Esophagus mucosa (tissue), 1 donor: ENCODE measurements at regions not wholly inside any gene's neighbourhood (a gene's known extent, or its start where the extent isn't known, plus 50 kb on each side); places are given as distances from the start of the nearest gene placed in this dataset.
"Not testable (repeated sequence)": the region's sequence is repeated elsewhere in the genome, so short reads cannot be mapped to it uniquely, and the experiment has no call there.

Experiments
- ATAC-seq: fragments of 200-7000 bp; cut with Tn5 transposase; one replicate; pipeline ENCODE4 v1.9.1; 2020
- donor health status: DM: yes; HTN: yes; CAD: no.

- ATAC-seq = no peak
These were observed 490.9 kb upstream of the CBLB start for GRCh38 chr3:106359692-106360091.

GRCh38 chr3:106360901-106361300, 492.1 kb upstream of the CBLB start:
- not testable (repeated sequence) for ATAC-seq

DNA sequence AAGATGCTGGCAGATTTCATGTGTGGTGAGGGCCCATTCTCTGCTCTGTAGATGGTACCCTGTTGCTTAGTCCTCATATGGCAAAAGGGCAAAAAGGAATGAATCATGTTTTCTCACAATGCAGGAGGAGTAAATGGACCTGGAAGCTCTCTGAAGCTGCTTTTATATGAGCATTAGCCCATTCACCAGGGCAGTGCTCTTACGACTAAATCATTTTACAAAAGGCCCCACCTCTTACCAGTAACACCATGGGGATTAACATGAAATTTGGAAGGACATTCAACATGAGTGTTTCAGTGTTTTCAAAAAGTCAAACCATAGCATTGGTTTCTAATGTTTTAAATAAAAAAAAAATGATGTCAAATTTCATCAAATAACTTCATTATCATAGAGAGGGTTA, 495.7 kb upstream of the CBLB start:
- peak; percentile 32 for ATAC-seq

GRCh38 chr3:106365061-106365691, 496.4 kb upstream of the CBLB start:
- ATAC-seq = no peak

DNA sequence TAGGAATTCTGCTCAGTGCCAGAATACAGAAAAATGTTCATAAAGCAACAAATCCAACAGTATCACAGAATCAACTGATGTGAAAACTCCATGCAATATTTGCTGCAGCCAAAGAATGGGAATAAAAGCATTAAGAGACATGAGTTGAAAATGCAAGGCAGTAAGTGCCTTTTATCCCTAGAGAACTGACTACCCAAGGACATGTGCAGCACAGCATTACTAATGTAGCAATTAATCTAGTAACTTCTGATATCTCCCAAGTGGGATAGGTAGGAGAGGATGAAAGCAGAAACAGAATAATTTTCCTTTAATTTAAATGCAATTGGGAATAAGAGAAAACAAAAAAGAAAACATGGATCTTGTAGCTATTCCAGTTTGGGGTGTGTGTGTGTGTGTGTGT, 497.5 kb upstream of the CBLB start:
- ATAC-seq = no peak

GRCh38 chr3:106367496-106367895, 498.7 kb upstream of the CBLB start:
- no peak for ATAC-seq

- ATAC-seq = no peak
These were observed 502.6 kb upstream of the CBLB start for GRCh38 chr3:106371221-106371970.

- no peak for ATAC-seq
These were observed 503.4 kb upstream of the CBLB start for GRCh38 chr3:106371971-106372805.

DNA sequence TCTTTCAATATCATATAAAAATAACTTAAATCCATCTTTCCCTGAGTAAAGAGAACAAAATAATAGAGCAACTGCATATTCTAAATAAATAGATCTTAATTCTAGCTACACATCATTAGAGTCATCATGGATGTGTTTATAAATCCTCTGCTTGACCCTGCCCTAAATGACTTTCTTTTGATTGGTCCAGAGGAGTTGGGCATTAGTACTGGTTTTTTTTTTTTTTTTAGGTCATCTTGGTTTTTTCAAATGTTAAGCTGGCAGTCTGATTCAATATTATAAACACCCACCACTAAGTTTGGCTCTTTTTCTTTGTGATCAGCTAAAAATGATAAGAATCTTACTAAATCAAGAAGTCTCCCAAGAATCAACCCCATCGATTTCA, 504.0 kb upstream of the CBLB start:
- ATAC-seq = no peak

DNA sequence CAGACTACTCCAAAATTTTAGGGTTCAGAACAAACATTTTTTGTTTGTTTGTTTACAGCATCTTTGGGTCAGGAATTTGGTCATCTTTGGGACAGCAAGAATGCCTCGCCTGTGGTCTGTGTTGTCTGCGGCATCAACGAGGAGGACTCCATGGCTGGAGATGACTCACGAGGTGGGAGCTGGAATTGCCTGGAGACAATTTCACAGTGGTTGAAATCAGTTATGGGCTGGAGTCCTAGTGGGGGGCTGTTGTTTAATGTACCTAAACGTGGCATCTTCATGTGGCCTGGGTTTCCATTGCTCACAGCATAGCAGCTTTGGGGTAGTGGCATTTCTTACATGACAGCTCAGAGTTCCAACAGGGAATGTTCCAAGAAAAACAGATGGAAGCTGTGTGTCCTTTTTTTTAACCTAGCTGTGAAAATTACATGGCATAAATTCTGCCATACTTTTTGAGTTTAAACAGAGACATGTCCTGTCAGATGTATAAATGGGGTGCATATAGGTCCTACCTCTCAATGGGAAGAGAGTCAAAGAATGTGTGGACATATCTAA, 507.3 kb upstream of the CBLB start:
- no peak for ATAC-seq

DNA sequence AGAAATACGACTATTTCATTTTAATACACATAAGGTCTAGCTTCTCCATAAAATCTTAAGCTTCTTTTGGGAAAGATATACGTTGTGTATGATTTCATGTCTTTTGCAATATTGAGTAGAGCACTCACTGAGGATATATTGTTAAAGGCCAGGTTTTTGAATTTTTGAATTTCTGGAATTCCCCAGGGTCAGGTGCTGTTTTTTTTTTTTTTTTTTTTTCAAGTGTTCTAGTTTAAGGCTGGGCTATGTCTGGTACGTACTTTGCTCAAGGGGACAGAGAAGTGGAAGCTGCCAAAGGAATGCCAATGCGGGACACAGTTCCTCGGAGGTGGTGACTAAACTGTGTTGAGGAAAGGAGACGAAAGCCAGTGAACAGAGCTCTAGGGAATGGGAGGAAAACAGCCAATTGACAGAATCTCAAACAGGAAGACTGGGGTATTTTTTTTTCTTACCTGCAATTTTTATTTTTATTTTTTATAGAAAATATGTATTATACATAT, 510.5 kb upstream of the CBLB start:
- no peak for ATAC-seq

- no peak for ATAC-seq
These were observed 511.4 kb upstream of the CBLB start for GRCh38 chr3:106380232-106380631.

DNA sequence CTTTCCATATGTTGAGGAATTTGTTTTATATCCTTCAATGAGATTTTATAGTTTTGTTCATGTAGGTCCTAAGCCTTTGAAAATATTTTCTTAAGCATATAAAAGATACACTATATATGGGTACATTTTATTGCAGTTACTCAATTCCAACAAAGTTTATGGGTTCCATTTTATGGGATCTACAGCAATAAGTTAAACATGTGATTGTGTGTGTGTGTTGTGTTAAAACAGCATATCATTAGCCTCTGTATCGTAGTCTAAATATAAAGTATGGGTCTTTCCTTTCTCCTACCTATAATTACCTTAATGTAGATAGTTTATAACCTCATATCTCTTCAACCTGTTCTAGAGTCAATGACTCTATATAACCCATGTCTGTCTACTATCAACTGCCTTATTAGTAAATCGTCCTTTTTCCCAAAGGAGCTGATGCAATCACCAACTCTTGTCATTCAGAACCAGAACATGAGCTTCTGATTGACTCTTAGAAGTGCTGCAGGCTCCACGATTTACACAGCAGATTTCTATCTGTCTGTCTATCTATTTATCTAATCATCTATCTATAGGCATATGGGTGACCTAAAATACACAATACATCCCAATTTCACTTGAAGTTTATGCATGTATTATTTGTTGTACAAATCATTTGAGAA, 512.6 kb upstream of the CBLB start:
- no peak for ATAC-seq

GRCh38 chr3:106381939-106382335, 513.1 kb upstream of the CBLB start:
- ATAC-seq = no peak

DNA sequence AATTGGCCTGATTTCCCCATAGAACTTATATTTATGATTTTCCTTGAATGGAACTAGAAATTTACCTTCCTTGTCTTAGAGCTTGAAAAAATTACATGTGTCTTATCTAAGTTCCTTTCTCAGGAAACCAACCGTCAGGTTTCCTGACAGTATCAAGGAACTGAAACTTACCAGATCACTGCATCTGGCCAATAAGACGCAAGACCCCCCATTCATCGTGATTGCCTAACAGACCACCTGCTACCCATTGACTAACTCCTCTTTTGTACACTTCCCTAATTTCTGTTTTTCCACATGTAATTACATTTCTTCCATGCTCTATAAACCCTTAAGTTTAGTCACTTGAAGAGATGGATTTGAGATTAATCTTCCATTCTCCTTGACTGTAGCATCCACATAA, 517.2 kb upstream of the CBLB start:
- ATAC-seq = no peak

- no peak for ATAC-seq
These were observed 524.1 kb upstream of the CBLB start for GRCh38 chr3:106392915-106393314.

- ATAC-seq = no peak
These were observed 528.2 kb upstream of the CBLB start for GRCh38 chr3:106397006-106397405.

- no peak for ATAC-seq
These were observed 530.2 kb upstream of the CBLB start for GRCh38 chr3:106398891-106399600.

DNA sequence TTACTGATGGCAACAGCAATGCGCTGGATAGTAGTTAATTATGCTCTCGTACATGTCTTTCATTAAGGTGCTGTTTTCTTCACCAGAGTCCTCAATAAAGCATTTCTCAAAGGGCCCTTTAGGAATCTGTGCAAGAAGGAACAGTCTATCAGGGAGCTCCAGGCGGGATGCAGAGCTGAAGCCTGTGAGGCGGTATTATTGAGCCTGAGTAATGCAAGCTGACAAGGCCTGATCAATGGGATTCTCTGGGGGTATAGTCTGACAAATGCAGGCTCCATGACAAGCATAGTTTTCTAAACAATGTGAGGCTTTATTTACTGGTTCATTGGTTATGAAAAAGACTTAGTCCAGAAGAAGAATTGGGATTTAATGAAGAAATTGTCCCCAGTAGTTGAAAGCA, 530.9 kb upstream of the CBLB start:
- no peak for ATAC-seq

GRCh38 chr3:106401666-106402490, 533.1 kb upstream of the CBLB start:
- ATAC-seq = no peak
